Thoracic aorta (tissue), 2 donors: ENCODE measurements at regions not wholly inside any gene's neighbourhood (a gene's known extent, or its start where the extent isn't known, plus 50 kb on each side); places are given as distances from the start of the nearest gene placed in this dataset.

Experiments
- ATAC-seq: fragments of 150-250 bp; one replicate; pipeline ENCODE4 v1.8.0; 2017; ENCODE audit warnings: low read depth; ENCODE audit not compliant: insufficient number of reproducible peaks, low FRiP score
- DNase-seq: peaks from one replicate; pipeline ENCODE4 v3.0.0-alpha.2; 2020; ENCODE audit warnings: low spot score
- H3K27ac ChIP-seq, 2 donors: fragments of 200-600 bp; sonication (generic); 1 replicate in 1 of 2; 2 replicates in 1 of 2; pipeline ENCODE4 v1.5.1; 2016; ENCODE audit warnings: mild to moderate bottlenecking in 2 of 2, moderate library complexity in 2 of 2
- H3K27me3 ChIP-seq: fragments of 200-600 bp; sonication (generic); replicated peaks from 2 replicates; pipeline ENCODE4 v1.6.0; 2016; ENCODE audit warnings: mild to moderate bottlenecking; ENCODE audit not compliant: insufficient read depth
- H3K36me3 ChIP-seq: fragments of 200-600 bp; sonication (generic); one replicate; pipeline ENCODE4 v1.5.1; 2016
- H3K4me1 ChIP-seq, 2 donors: fragments of 200-600 bp; sonication (generic); 1 replicate in 1 of 2; 2 replicates in 1 of 2; pipeline versions ENCODE4 v1.5.1 to v1.6.0; 2016; ENCODE audit warnings: low read depth in 2 of 2, mild to moderate bottlenecking in 1 of 2; ENCODE audit not compliant: control insufficient read depth in 1 of 2
- H3K4me3 ChIP-seq: fragments of 200-600 bp; sonication (generic); 2 replicates; pipeline ENCODE4 v1.5.1; 2016; ENCODE audit warnings: mild to moderate bottlenecking
- H3K9me3 ChIP-seq: fragments of 200-600 bp; sonication (generic); 2 replicates; pipeline ENCODE4 v1.5.1; 2016
- CTCF ChIP-seq: fragments of 200-600 bp; sonication (generic); IDR thresholded peaks from one replicate; pipeline ENCODE4 v1.5.1; 2019; ENCODE audit warnings: antibody characterized with exemption

GRCh38 chr9:90038763-90039162, 434.0 kb downstream of the GADD45G start:
- Histone ChIP-seq H3K9me3 (no peaks in the 10 kb centered on the region), H3K27me3 (no peaks in the 10 kb centered on the region), H3K4me3 (no peak overlapping the region), H3K4me1 (no peaks in the 10 kb centered on the region), H3K36me3 (no peaks in the 10 kb centered on the region), H3K27ac (no peak overlapping the region)
- ATAC-seq (no peak), DNase-seq (no peak)
- no peak for TF ChIP-seq CTCF

GRCh38 chr9:90044263-90044662, 439.5 kb downstream of the GADD45G start:
- H3K4me1 ChIP-seq, result no peaks in the 10 kb centered on the region
- no peaks in the 10 kb centered on the region for H3K27me3 ChIP-seq
- no peak overlapping the region for H3K4me3 ChIP-seq
- H3K27ac ChIP-seq, result no peak overlapping the region
- no peaks in the 10 kb centered on the region for H3K36me3 ChIP-seq
- no peak for TF ChIP-seq CTCF
- DNase-seq (no peak), ATAC-seq (no peak)
- no peaks in the 10 kb centered on the region for H3K9me3 ChIP-seq

- Histone ChIP-seq H3K27ac (no peak overlapping the region), H3K36me3 (no peaks in the 10 kb centered on the region), H3K27me3 (no peaks in the 10 kb centered on the region), H3K4me1 (no peaks in the 10 kb centered on the region), H3K4me3 (no peak overlapping the region), H3K9me3 (no peaks in the 10 kb centered on the region)
- DNase-seq (no peak), ATAC-seq (no peak)
- no peak for TF ChIP-seq CTCF
Observed at GRCh38 chr9:90044710-90045151, 439.9 kb downstream of the GADD45G start.

GRCh38 chr9:90046317-90046861, 441.6 kb downstream of the GADD45G start:
- no peaks in the 10 kb centered on the region for H3K27me3 ChIP-seq
- TF ChIP-seq CTCF, result no peak
- ATAC-seq (no peak), DNase-seq (no peak)
- no peaks in the 10 kb centered on the region for H3K36me3 ChIP-seq
- no peaks in the 10 kb centered on the region for H3K4me1 ChIP-seq
- no peak overlapping the region for H3K4me3 ChIP-seq
- no peaks in the 10 kb centered on the region for H3K9me3 ChIP-seq
- H3K27ac ChIP-seq, result no peak overlapping the region

- no peaks in the 10 kb centered on the region for H3K36me3 ChIP-seq
- no peak for TF ChIP-seq CTCF
Observed at GRCh38 chr9:90047828-90048227, 443.0 kb downstream of the GADD45G start.

More at GRCh38 chr9:90047828-90048227, 443.0 kb downstream of the GADD45G start:
- Histone ChIP-seq H3K27me3 (no peaks in the 10 kb centered on the region), H3K4me3 (no peak overlapping the region), H3K4me1 (no peaks in the 10 kb centered on the region), H3K9me3 (no peaks in the 10 kb centered on the region), H3K27ac (no peak overlapping the region)
- no peak for DNase-seq
- no peak for ATAC-seq
